Left renal cortex interstitium (tissue), 4 donors: ENCODE measurements at regions not wholly inside any gene's neighbourhood (a gene's known extent, or its start where the extent isn't known, plus 50 kb on each side); places are given as distances from the start of the nearest gene placed in this dataset.
"Not testable (repeated sequence)": the region's sequence is repeated elsewhere in the genome, so short reads cannot be mapped to it uniquely, and the experiment has no call there.

Experiments
- DNase-seq, 4 donors: peaks; one replicate each; pipeline ENCODE4 v3.0.0-alpha.2; 2013; ENCODE audit warnings: low read depth in 4 of 4, low spot score in 2 of 4, missing footprints in 1 of 4

GRCh38 chr15:54850101-54850500 is 346.6 kb downstream of the RSL24D1 start:
- no peak for DNase-seq

GRCh38 chr15:54843006-54843405 is 353.7 kb downstream of the RSL24D1 start:
- DNase-seq: no peak

- no peak for DNase-seq
Measured at GRCh38 chr15:54841701-54842305, 354.9 kb downstream of the RSL24D1 start.

- no peak for DNase-seq
Measured at GRCh38 chr15:54840621-54841398, 355.9 kb downstream of the RSL24D1 start.

- no peak for DNase-seq
Measured at GRCh38 chr15:54839379-54839778, 357.4 kb downstream of the RSL24D1 start.

GRCh38 chr15:54836052-54836795 is 360.5 kb downstream of the RSL24D1 start:
- DNase-seq: no peak

GRCh38 chr15:54829821-54830220 is 366.9 kb downstream of the RSL24D1 start:
- DNase-seq: no peak

- DNase-seq: no peak
Measured at GRCh38 chr15:54820811-54821210, 375.9 kb downstream of the RSL24D1 start.

GRCh38 chr15:54820098-54820497 is 376.6 kb downstream of the RSL24D1 start:
- no peak for DNase-seq

GRCh38 chr15:54816401-54816800 is 380.3 kb downstream of the RSL24D1 start:
- DNase-seq: no peak

GRCh38 chr15:54815556-54815955 is 381.2 kb downstream of the RSL24D1 start:
- no peak for DNase-seq

- no peak for DNase-seq
Measured at GRCh38 chr15:54812383-54812782, 384.4 kb downstream of the RSL24D1 start.

GRCh38 chr15:54810496-54810895 is 386.2 kb downstream of the RSL24D1 start:
- no peak for DNase-seq

GRCh38 chr15:54810031-54810430 is 386.7 kb downstream of the RSL24D1 start:
- DNase-seq: no peak

GRCh38 chr15:54808321-54808720 is 388.4 kb downstream of the RSL24D1 start:
- DNase-seq: no peak

GRCh38 chr15:54803987-54804386 is 392.8 kb downstream of the RSL24D1 start:
- DNase-seq: no peak

GRCh38 chr15:54803134-54803808 is 393.5 kb downstream of the RSL24D1 start:
- DNase-seq: no peak

- no peak for DNase-seq
Measured at GRCh38 chr15:54792526-54792925, 404.2 kb downstream of the RSL24D1 start.

GRCh38 chr15:54790693-54791092 is 406.0 kb downstream of the RSL24D1 start:
- DNase-seq: no peak

- DNase-seq: no peak
Measured at GRCh38 chr15:54789376-54789775, 407.4 kb downstream of the RSL24D1 start.

- DNase-seq: not testable (repeated sequence)
Measured at GRCh38 chr15:54781220-54781619, 415.5 kb downstream of the RSL24D1 start.
